ENCODE measurements at regions not wholly inside any gene's neighbourhood (a gene's known extent, or its start where the extent isn't known, plus 50 kb on each side); places are given as distances from the start of the nearest gene placed in this dataset.
A peak's percentile ranks its signal among the peaks of the same experiment; 100 is the strongest.
"Not testable (repeated sequence)": the region's sequence is repeated elsewhere in the genome, so short reads cannot be mapped to it uniquely, and the experiment has no call there.

- peak; percentile 35 for DNase-seq (ENCODE audit: low read depth)
These were observed 53.9 kb downstream of the OTOR start for GRCh38 chr20:16801919-16802651.

- no peak for DNase-seq (ENCODE audit: low read depth)
These were observed 54.4 kb downstream of the OTOR start for GRCh38 chr20:16802652-16802935.

- DNase-seq (ENCODE audit: low read depth): no peak
These were observed 56.0 kb downstream of the OTOR start for GRCh38 chr20:16803965-16804792.

- no peak for DNase-seq (ENCODE audit: low read depth)
These were observed 56.6 kb downstream of the OTOR start for GRCh38 chr20:16804793-16805187.

GRCh38 chr20:16806061-16806460 is 57.9 kb downstream of the OTOR start:
- no peak for DNase-seq (ENCODE audit: low read depth)

GRCh38 chr20:16806886-16807285 is 58.7 kb downstream of the OTOR start:
- no peak for DNase-seq (ENCODE audit: low read depth)

- DNase-seq (ENCODE audit: low read depth): no peak
These were observed 60.6 kb downstream of the OTOR start for GRCh38 chr20:16808796-16809195.

GRCh38 chr20:16810216-16810615 is 62.1 kb downstream of the OTOR start:
- DNase-seq (ENCODE audit: low read depth): no peak

GRCh38 chr20:16816192-16816591 is 68.0 kb downstream of the OTOR start:
- no peak for DNase-seq (ENCODE audit: low read depth)

- no peak for DNase-seq (ENCODE audit: low read depth)
These were observed 71.3 kb downstream of the OTOR start for GRCh38 chr20:16819483-16819882.

GRCh38 chr20:16821211-16822089 is 73.3 kb downstream of the OTOR start:
- no peak for DNase-seq (ENCODE audit: low read depth)

GRCh38 chr20:16824664-16825063 is 76.5 kb downstream of the OTOR start:
- DNase-seq (ENCODE audit: low read depth): no peak

- no peak for DNase-seq (ENCODE audit: low read depth)
These were observed 80.6 kb downstream of the OTOR start for GRCh38 chr20:16828666-16829305.

GRCh38 chr20:16835690-16836089 is 87.5 kb downstream of the OTOR start:
- not testable (repeated sequence) for DNase-seq (ENCODE audit: low read depth)

- no peak for DNase-seq (ENCODE audit: low read depth)
These were observed 94.4 kb downstream of the OTOR start for GRCh38 chr20:16842486-16843120.

GRCh38 chr20:16844406-16844805 is 96.2 kb downstream of the OTOR start:
- DNase-seq (ENCODE audit: low read depth): no peak

- DNase-seq (ENCODE audit: low read depth): no peak
These were observed 97.8 kb downstream of the OTOR start for GRCh38 chr20:16846006-16846405.

- DNase-seq (ENCODE audit: low read depth): no peak
These were observed 99.9 kb downstream of the OTOR start for GRCh38 chr20:16848061-16848460.

GRCh38 chr20:16848526-16848925 is 100.4 kb downstream of the OTOR start:
- DNase-seq (ENCODE audit: low read depth): no peak

- DNase-seq (ENCODE audit: low read depth): no peak
These were observed 112.8 kb downstream of the OTOR start for GRCh38 chr20:16860914-16861313.

GRCh38 chr20:16861708-16862107 is 113.5 kb downstream of the OTOR start:
- DNase-seq (ENCODE audit: low read depth): no peak

GRCh38 chr20:16863303-16863702 is 115.1 kb downstream of the OTOR start:
- no peak for DNase-seq (ENCODE audit: low read depth)
